ENCODE measurements at regions not wholly inside any gene's neighbourhood (a gene's known extent, or its start where the extent isn't known, plus 50 kb on each side); places are given as distances from the start of the nearest gene placed in this dataset.

DNA sequence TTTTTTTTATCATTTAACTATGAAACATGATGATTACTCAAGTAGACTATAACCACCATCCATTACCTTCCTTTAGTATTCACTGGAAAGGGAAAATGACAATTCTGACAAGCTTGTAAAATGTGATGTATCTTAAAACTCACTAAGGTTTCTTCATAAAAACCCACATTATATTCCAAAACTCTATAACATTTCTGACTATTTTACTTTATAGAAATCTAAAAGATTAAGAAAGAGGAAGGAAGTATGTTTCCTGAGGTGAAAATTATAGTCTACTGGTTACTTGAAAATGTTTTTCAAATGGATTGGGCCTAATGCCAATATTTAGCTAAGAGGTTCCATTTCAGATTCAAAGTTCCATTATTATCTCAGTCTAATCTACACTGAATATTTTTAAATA lies 1982.2 kb upstream of the C9orf72 start:
- no peak overlapping the region for H2BK15ac ChIP-seq (ENCODE audit: low read length)
- H2BK20ac ChIP-seq (ENCODE audit: low read length): no peak overlapping the region
- no peaks in the 10 kb centered on the region; a peak in 1 of 8 replicates for H3K36me3 ChIP-seq (ENCODE audit: control insufficient read depth in 2 of 4, insufficient read depth in 4 of 4, low read length in 3 of 4)
- no peak overlapping the region for H3K4ac ChIP-seq (replicated peaks; ENCODE audit: insufficient read length, low read depth, low read length)
- H3K27me3 ChIP-seq (replicated peaks in 1 of 4; ENCODE audit: control insufficient read depth in 3 of 4, extremely low read depth in 1 of 4, insufficient read depth in 3 of 4, low read length in 3 of 4): no peaks in the 10 kb centered on the region
- no peaks in the 10 kb centered on the region for H3K79me2 ChIP-seq (ENCODE audit: control insufficient read depth in 1 of 2, insufficient read depth in 2 of 2, low read length in 2 of 2)
- no peak overlapping the region for H2AFZ ChIP-seq (ENCODE audit: low read length)
- H4K8ac ChIP-seq (ENCODE audit: extremely low read depth, insufficient read depth, low read length): no peak overlapping the region
- no peak overlapping the region for H2BK120ac ChIP-seq (replicated peaks; ENCODE audit: low read depth, low read length)
- no peak overlapping the region for H3K18ac ChIP-seq (ENCODE audit: extremely low read depth, low read length)
- no peak for DNase-seq (ENCODE audit: low read depth in 1 of 2, low spot score in 2 of 2)
- POLR2A ChIA-PET (ENCODE audit: partially characterized antibody): no interaction called here
- H3K9me3 ChIP-seq (ENCODE audit: insufficient read depth in 2 of 2, low read depth in 1 of 2, low read length in 1 of 2): no peaks in the 10 kb centered on the region
- no peak for FAIRE-seq
- no peaks in the 10 kb centered on the region for H3K79me1 ChIP-seq (ENCODE audit: low read depth, low read length)
- no peak overlapping the region for H3K9ac ChIP-seq (replicated peaks in 1 of 4; ENCODE audit: extremely low read depth in 1 of 4, low read depth in 3 of 4, low read length in 3 of 4)
- no peak overlapping the region for H3K23ac ChIP-seq (ENCODE audit: insufficient read length)
- H2AK5ac ChIP-seq (ENCODE audit: low read depth, low read length): no peak overlapping the region
- no peak overlapping the region for H4K5ac ChIP-seq (ENCODE audit: insufficient read length, low read depth, low read length)
- no peak overlapping the region for H3K56ac ChIP-seq (replicated peaks; ENCODE audit: insufficient read length, low read depth, low read length)
- H3K14ac ChIP-seq (ENCODE audit: insufficient read length): no peak overlapping the region
- H3K4me3 ChIP-seq (ENCODE audit: extremely low read depth in 1 of 4, insufficient read depth in 2 of 4, low read depth in 3 of 4, low read length in 4 of 4): no peak overlapping the region
- CTCF ChIA-PET (ENCODE audit: partially characterized antibody): no interaction called here
- no peaks in the 10 kb centered on the region for H3K4me1 ChIP-seq (replicated peaks in 1 of 4; ENCODE audit: control insufficient read depth in 3 of 4, insufficient read depth in 4 of 4, low read length in 3 of 4)
- H2BK12ac ChIP-seq (ENCODE audit: low read depth, low read length): no peak overlapping the region
- H3K27ac ChIP-seq (ENCODE audit: low read depth, low read length): no peak overlapping the region
- H3K23me2 ChIP-seq (ENCODE audit: low read depth, low read length): no peaks in the 10 kb centered on the region
- no peak overlapping the region for H2BK5ac ChIP-seq (ENCODE audit: low read depth, low read length)
- H3K4me2 ChIP-seq (ENCODE audit: insufficient read depth in 1 of 2, low read depth in 2 of 2, low read length in 2 of 2): no peak overlapping the region
- no peaks in the 10 kb centered on the region for H4K20me1 ChIP-seq (replicated peaks in 1 of 2; ENCODE audit: control insufficient read depth in 1 of 2, insufficient read depth in 2 of 2, low read length in 2 of 2)
- no peak overlapping the region for H4K91ac ChIP-seq (replicated peaks; ENCODE audit: insufficient read length, low read length)
- no peak for TF ChIP-seq TEAD4 (IDR thresholded peaks at IDR 0.05; ENCODE audit: low read depth, low read length)
- TF ChIP-seq POLR2A (IDR thresholded peaks at IDR 0.05; ENCODE audit: control extremely low read depth in 1 of 2, low read depth in 2 of 2, low read length in 2 of 2): no peak
- TF ChIP-seq, protein P1, sequence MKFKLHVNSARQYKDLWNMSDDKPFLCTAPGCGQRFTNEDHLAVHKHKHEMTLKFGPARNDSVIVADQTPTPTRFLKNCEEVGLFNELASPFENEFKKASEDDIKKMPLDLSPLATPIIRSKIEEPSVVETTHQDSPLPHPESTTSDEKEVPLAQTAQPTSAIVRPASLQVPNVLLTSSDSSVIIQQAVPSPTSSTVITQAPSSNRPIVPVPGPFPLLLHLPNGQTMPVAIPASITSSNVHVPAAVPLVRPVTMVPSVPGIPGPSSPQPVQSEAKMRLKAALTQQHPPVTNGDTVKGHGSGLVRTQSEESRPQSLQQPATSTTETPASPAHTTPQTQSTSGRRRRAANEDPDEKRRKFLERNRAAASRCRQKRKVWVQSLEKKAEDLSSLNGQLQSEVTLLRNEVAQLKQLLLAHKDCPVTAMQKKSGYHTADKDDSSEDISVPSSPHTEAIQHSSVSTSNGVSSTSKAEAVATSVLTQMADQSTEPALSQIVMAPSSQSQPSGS (IDR thresholded peaks at IDR 0.05; ENCODE audit: low read length): no peak
- TF ChIP-seq SAP30 (IDR thresholded peaks at IDR 0.05; ENCODE audit: insufficient read depth, insufficient replicate concordance, low read length): no peak
- no peak for TF ChIP-seq SIX5 (IDR thresholded peaks at IDR 0.05; ENCODE audit: low read depth, low read length)
- TF ChIP-seq BRCA1 (IDR thresholded peaks at IDR 0.05; ENCODE audit: low read depth, low read length): no peak
- no peak for TF ChIP-seq HDAC2 (IDR thresholded peaks at IDR 0.05; ENCODE audit: borderline replicate concordance in 1 of 2, low read depth in 2 of 2, low read length in 2 of 2)
- TF ChIP-seq RBBP5 (IDR thresholded peaks at IDR 0.05; ENCODE audit: borderline replicate concordance, low read depth, low read length): no peak
- TF ChIP-seq RAD21 (IDR thresholded peaks at IDR 0.05 in 1 of 2, conservative IDR thresholded peaks at IDR 0.05 in 1 of 2; ENCODE audit: low read depth in 2 of 2, low read length in 2 of 2): no peak
- TF ChIP-seq KDM4A (IDR thresholded peaks at IDR 0.05; ENCODE audit: low read depth, low read length, severe bottlenecking): no peak
- TF ChIP-seq, protein P2, sequence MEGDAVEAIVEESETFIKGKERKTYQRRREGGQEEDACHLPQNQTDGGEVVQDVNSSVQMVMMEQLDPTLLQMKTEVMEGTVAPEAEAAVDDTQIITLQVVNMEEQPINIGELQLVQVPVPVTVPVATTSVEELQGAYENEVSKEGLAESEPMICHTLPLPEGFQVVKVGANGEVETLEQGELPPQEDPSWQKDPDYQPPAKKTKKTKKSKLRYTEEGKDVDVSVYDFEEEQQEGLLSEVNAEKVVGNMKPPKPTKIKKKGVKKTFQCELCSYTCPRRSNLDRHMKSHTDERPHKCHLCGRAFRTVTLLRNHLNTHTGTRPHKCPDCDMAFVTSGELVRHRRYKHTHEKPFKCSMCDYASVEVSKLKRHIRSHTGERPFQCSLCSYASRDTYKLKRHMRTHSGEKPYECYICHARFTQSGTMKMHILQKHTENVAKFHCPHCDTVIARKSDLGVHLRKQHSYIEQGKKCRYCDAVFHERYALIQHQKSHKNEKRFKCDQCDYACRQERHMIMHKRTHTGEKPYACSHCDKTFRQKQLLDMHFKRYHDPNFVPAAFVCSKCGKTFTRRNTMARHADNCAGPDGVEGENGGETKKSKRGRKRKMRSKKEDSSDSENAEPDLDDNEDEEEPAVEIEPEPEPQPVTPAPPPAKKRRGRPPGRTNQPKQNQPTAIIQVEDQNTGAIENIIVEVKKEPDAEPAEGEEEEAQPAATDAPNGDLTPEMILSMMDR (IDR thresholded peaks at IDR 0.05; ENCODE audit: control extremely low read depth in 1 of 3, insufficient read depth in 1 of 3, low read depth in 1 of 3, low read length in 3 of 3): no peak
